A549 (cell line): ENCODE measurements at regions not wholly inside any gene's neighbourhood (a gene's known extent, or its start where the extent isn't known, plus 50 kb on each side); places are given as distances from the start of the nearest gene placed in this dataset.

Source experiments
- CTCF ChIP-seq: fragments of >200 bp; sonication (Bioruptor Twin); formaldehyde crosslinking; IDR thresholded peaks from 3 replicates; pipeline ENCODE4 v1.5.1; 2016
- EP300 ChIP-seq, 2 experiments: fragments of >200 bp; sonication (Bioruptor Twin); formaldehyde crosslinking; IDR thresholded peaks; 2 replicates in 1 of 2; 3 replicates in 1 of 2; pipeline ENCODE4 v1.6.1; 2016 to 2017
- HDAC2 ChIP-seq: fragments of 200-600 bp; sonication (generic); IDR thresholded peaks from 2 replicates; pipeline ENCODE4 v1.6.1; 2016
- MAX ChIP-seq: IDR thresholded peaks from 2 replicates; pipeline ENCODE4 v1.6.1; 2012
- NFE2L2 ChIP-seq: fragments of 150-350 bp; conservative IDR thresholded peaks from 2 replicates; pipeline ENCODE4 v1.6.1; 2014; ENCODE audit warnings: low read length
- POLR2A ChIP-seq: IDR thresholded peaks from 2 replicates; pipeline ENCODE4 v1.6.1; 2012; ENCODE audit warnings: mild to moderate bottlenecking, low read length
- RFX5 ChIP-seq: fragments of 450-650 bp; IDR thresholded peaks from 2 replicates; pipeline ENCODE4 v1.7.1; 2014; ENCODE audit warnings: antibody characterized with exemption, mild to moderate bottlenecking, moderate library complexity

DNA sequence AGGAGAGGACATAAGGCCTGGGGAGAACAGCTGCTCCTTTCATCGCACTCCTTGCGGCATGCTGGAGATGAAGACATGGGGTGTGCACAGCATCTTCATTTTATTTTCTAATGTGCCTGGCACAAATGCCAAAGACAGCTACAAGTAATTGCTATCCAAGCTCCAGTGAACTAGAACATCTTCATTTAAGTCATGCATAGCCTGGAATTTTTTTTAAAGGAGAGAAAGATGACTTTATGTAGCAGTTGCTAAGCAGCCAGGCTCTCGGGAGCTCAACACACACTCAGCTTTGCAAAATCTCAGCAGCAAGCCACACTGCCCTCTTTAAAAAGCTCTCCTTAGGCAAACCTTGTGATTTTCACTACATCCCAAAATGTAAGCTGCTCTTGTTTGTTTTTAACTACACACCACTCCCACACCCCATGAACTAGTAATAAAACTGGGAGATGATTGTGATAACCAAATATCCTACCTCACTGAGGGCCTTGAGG lies 164.5 kb upstream of the POU2AF2 start:
- no peak for TF ChIP-seq HDAC2
- no peak for TF ChIP-seq CTCF
- no peak for TF ChIP-seq POLR2A
- no peak for TF ChIP-seq MAX
- TF ChIP-seq RFX5 = no peak
- TF ChIP-seq EP300 (IDR thresholded peaks at IDR 0.05) = no peak
- no peak for TF ChIP-seq NFE2L2
